HG03521 (cell line): ENCODE measurements at regions not wholly inside any gene's neighbourhood (a gene's known extent, or its start where the extent isn't known, plus 50 kb on each side); places are given as distances from the start of the nearest gene placed in this dataset.
A peak's percentile ranks its signal among the peaks of the same experiment; 100 is the strongest.

ENCODE experiments used
- ATAC-seq: cut with Tn5 transposase; IDR thresholded peaks from one replicate; pipeline ENCODE4 v1.9.1; 2021; ENCODE audit warnings: mild to moderate bottlenecking, moderate library complexity; ENCODE audit not compliant: unreplicated experiment

GRCh38 chr13:32905063-32905863, 111.0 kb upstream of the KL start:
- no peak for ATAC-seq

GRCh38 chr13:32905864-32906180, 110.4 kb upstream of the KL start:
- no peak for ATAC-seq

- ATAC-seq: no peak
Measured at GRCh38 chr13:32907211-32907610, 109.0 kb upstream of the KL start.

- no peak for ATAC-seq
Measured at GRCh38 chr13:32910530-32910929, 105.7 kb upstream of the KL start.

GRCh38 chr13:32911506-32911905, 104.7 kb upstream of the KL start:
- ATAC-seq: no peak

GRCh38 chr13:32914686-32915085, 101.5 kb upstream of the KL start:
- ATAC-seq: no peak

- ATAC-seq: no peak
Measured at GRCh38 chr13:32917504-32917903, 98.7 kb upstream of the KL start.

GRCh38 chr13:32923725-32924124, 92.5 kb upstream of the KL start:
- ATAC-seq: no peak

GRCh38 chr13:32924886-32925285, 91.3 kb upstream of the KL start:
- ATAC-seq: no peak

- no peak for ATAC-seq
Measured at GRCh38 chr13:32925506-32925905, 90.7 kb upstream of the KL start.

GRCh38 chr13:32932376-32932775, 83.8 kb upstream of the KL start:
- no peak for ATAC-seq

- ATAC-seq: no peak
Measured at GRCh38 chr13:32936716-32937115, 79.5 kb upstream of the KL start.

- ATAC-seq: no peak
Measured at GRCh38 chr13:32938314-32938713, 77.9 kb upstream of the KL start.

GRCh38 chr13:32938907-32939306, 77.3 kb upstream of the KL start:
- no peak for ATAC-seq

- no peak for ATAC-seq
Measured at GRCh38 chr13:32940601-32941000, 75.6 kb upstream of the KL start.

- ATAC-seq: peak; percentile 54
Measured at GRCh38 chr13:32941368-32941767, 74.9 kb upstream of the KL start.

- no peak for ATAC-seq
Measured at GRCh38 chr13:32946558-32946957, 69.7 kb upstream of the KL start.

GRCh38 chr13:32947411-32948276, 68.6 kb upstream of the KL start:
- ATAC-seq: no peak

- no peak for ATAC-seq
Measured at GRCh38 chr13:32949820-32950219, 66.4 kb upstream of the KL start.

GRCh38 chr13:32951580-32951979, 64.6 kb upstream of the KL start:
- no peak for ATAC-seq

- no peak for ATAC-seq
Measured at GRCh38 chr13:32955881-32956594, 60.2 kb upstream of the KL start.

GRCh38 chr13:32956595-32956933, 59.7 kb upstream of the KL start:
- ATAC-seq: no peak
